GM21825 (cell line): ENCODE measurements at regions not wholly inside any gene's neighbourhood (a gene's known extent, or its start where the extent isn't known, plus 50 kb on each side); places are given as distances from the start of the nearest gene placed in this dataset.

ENCODE experiments used
- ATAC-seq: cut with Tn5 transposase; IDR thresholded peaks from one replicate; pipeline ENCODE4 v1.9.1; 2021; ENCODE audit warnings: mild to moderate bottlenecking, moderate library complexity; ENCODE audit not compliant: unreplicated experiment

DNA sequence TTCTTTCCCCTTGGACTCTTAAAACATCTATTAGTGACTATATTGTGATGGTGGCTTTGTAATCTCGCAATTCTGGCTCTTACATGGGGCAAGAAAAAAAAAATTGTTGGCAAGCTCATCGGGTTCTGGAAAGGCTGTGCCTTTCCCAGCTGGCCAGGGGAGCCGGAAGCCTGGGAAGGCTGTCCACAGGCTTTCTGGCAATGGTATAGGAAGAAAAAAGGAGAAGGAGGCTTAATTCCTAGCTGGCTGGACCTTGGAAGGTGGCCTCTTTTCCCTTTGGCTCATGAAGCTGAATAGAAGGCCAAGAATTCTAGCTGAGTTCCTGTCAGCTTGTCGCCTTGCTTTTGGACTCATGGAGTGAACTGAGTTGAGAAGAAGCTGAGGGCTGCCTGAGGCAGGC lies 243.5 kb upstream of the SEMA6D start:
- no peak for ATAC-seq

- no peak for ATAC-seq
These were observed 242.0 kb upstream of the SEMA6D start for GRCh38 chr15:47475336-47475735.

- no peak for ATAC-seq
These were observed 240.0 kb upstream of the SEMA6D start for GRCh38 chr15:47477341-47477740.

- no peak for ATAC-seq
These were observed 233.2 kb upstream of the SEMA6D start for GRCh38 chr15:47484059-47484458.

- no peak for ATAC-seq
These were observed 232.3 kb upstream of the SEMA6D start for GRCh38 chr15:47484997-47485396.

DNA sequence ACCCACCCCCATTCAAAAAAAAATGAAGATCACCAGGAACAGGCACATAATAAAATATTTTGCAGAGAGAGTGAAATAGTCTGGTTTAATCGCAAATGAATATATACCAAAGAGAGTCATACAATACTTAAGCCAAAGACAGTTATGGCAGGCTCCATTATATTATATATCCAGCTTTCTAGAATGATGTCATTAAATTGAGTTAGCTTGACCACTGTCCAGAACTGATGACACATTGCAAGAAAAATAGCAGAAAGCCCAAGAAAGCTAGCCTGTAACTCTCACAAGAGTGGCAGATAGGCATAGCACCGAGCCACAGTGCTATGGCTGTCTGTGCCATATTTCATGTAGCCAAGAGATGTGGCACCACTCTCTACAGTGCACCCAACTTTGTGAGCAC lies 231.9 kb upstream of the SEMA6D start:
- ATAC-seq: no peak

GRCh38 chr15:47486040-47486439 lies 231.3 kb upstream of the SEMA6D start:
- no peak for ATAC-seq

- no peak for ATAC-seq
These were observed 225.1 kb upstream of the SEMA6D start for GRCh38 chr15:47492195-47492594.

DNA sequence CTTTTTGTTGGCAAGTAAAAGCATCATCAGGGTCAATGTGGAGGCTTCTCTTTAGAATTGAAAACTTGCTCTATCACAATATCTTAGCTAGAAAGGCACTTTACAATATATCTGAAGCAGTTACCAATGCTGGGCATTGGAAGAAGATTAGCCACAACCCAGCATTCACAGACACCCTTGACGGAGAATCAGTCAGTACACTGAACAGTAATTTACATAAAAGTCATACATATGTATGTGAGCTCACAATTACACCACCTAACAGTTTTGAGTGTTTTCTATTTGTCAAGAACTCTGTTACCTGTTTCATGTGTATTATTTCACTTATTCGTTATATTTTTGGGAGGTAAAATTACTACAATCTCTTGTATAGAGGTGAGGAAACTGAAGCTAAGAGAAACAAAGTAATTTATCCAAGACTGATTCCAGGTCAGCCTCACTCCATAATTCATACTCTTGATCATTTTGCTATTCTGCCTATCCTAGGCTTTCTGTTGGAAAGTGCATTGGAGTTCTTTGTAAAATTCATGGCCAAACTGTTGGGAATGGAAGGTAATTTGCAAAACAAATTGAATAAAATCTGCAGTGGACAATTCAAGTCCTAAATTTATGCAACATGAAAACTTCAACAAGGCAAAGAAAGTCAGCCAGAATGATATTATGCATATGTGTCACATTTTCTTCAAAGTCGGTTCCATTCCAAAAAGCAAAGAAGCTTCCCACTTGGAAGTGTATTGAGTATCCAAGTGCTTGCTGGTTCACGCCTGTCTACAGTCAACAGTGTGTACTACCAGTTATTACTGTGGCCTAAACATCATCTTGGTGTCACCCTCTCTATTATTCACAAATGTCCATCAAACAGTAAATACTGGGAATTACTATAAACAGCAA lies 223.7 kb upstream of the SEMA6D start:
- ATAC-seq: no peak

GRCh38 chr15:47496343-47497185 lies 220.7 kb upstream of the SEMA6D start:
- no peak for ATAC-seq

DNA sequence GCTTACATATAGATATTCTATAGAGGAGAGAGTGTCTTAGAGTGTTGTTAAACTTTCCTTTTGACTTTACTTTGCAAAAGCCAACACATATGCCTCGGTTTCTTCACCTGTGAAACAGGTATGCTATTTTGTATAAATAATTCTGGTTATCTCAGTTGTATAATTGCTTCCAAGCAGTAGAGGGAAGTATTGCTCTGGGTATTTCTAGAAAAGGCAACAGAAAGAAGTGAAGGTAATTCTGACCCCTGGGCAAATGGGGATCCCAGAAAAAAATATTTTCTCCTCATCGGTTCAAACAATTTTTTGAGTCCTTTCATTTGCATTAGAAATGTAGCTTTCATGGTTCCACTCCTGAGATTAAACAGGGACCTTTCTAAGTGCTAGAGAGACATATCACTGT lies 216.5 kb upstream of the SEMA6D start:
- no peak for ATAC-seq

DNA sequence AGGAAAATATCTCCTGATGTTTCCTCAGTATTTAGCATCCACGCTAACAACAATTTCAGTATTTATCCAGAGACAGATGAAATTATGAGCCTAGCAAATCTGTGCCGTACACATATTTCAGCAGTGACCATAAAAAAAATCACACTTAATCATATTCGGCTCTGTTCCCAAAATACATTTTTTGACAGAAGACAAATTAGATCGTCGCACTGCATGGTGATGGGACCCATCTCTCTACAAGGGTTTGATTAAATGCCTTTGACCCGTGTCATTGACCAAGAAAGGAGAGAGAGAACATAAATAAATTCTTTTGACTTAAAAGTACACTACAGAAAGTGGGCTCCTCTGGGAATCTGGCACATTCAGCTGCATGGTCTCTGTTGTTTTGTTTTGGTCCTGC lies 215.3 kb upstream of the SEMA6D start:
- no peak for ATAC-seq

- no peak for ATAC-seq
These were observed 213.4 kb upstream of the SEMA6D start for GRCh38 chr15:47503876-47504275.

DNA sequence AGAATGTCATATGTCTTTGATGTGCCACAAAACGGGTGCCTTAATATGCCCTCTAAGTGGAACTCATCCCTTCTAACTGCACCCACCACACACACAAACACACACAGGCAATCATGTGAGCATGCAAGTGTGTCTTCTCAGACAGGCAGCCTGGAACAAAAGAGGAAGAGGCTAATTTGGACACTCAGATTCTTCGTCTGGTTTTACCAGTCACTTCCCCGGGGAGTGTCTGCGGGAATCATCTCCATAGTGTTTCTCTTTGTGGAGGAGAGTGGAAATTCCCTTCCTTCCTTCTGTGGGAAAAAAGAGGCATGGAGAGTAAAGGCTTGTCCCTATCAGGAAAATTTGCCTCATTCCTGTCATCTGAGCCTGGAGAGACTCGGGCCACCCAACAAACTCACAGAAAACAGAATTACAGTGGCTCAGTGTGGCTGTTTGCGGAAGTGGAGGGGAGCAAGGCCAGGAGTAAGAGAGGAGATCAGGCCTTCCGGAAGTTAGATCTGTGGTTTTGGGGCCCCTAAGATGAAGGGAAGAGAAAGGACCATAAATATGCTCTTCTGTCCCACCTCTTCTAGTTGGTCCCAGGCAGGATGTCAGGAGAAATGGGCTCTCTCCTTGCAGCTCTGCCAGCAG lies 212.6 kb upstream of the SEMA6D start:
- ATAC-seq: peak; percentile 54

- no peak for ATAC-seq
These were observed 211.5 kb upstream of the SEMA6D start for GRCh38 chr15:47505712-47506328.

GRCh38 chr15:47506329-47507100 lies 210.8 kb upstream of the SEMA6D start:
- no peak for ATAC-seq

DNA sequence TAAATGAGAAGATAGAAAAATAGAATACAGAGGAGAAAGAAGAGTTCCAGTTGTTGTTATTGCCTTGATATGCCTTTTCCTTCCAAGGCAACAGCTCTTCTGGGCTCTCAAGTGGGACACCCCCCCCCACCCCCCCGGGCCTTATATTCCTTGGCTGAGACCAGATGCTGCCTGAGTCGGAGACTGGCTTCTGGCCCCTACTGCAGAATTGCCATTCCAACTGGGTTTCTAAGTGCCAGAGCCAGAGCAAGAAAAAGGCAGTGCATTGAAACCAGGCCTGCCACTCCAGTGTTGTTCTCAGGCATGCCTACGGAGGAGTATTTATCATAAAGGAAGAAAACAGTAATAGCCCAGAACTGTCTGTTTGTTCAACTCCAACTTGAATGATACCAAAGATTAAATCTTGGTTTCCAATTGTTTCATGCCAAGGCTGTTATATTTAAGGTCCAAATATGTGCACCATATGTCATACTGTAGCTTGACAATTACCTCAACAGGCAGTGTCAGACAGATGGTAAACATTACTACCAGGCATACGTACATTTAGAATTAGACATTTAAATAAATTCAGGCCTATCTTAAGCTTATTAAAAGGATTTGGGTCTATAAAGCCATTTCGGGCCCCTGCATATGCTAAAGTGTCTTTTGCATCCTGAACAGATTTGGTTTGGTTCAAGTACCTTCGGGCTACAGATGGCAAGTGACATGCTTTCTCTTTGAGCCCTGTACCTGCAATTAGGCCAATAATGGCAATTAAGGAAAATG lies 209.9 kb upstream of the SEMA6D start:
- ATAC-seq: no peak

DNA sequence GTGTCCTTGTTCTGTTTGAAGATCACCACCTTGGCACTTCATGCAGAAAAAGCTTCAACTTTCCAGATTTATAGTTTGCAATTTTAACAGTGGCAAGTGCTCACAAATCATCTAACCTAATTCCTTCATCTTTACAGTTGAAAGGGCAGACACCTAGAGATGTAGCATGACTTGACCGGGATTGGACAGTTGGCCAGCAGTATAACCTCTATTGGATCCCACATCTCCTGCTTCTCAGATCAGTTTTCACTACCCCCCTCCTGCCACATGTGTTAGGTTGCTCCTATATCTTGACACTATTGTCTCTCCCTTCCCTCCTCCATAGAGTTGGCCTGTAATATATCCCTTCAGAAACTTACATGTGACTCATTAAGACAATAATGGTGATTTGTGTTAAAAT lies 206.0 kb upstream of the SEMA6D start:
- ATAC-seq: no peak

GRCh38 chr15:47513471-47513870 lies 203.8 kb upstream of the SEMA6D start:
- ATAC-seq: no peak
